ENCODE measurements at regions not wholly inside any gene's neighbourhood (a gene's known extent, or its start where the extent isn't known, plus 50 kb on each side); places are given as distances from the start of the nearest gene placed in this dataset.

DNA sequence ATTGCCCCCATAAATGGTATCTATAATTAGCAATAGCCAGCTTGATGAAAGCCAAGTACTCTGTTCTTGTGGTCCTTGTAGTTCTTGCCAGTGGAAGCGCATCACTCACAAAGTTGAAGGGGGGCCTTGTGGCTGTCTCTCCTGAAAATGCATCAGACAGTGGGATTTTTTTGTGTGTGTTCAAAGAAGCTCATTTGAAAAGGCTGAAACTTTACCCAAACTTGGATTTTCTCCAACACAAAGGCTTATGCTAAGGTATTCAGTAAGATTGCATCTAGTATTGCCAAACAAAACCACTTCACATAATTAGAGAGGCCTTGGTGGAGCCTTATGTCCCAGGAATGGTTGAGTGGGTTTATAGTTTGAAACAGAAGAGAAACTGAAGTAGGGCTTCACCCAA is 216.7 kb upstream of the TMTC1 start:
- TF ChIP-seq, protein P1, sequence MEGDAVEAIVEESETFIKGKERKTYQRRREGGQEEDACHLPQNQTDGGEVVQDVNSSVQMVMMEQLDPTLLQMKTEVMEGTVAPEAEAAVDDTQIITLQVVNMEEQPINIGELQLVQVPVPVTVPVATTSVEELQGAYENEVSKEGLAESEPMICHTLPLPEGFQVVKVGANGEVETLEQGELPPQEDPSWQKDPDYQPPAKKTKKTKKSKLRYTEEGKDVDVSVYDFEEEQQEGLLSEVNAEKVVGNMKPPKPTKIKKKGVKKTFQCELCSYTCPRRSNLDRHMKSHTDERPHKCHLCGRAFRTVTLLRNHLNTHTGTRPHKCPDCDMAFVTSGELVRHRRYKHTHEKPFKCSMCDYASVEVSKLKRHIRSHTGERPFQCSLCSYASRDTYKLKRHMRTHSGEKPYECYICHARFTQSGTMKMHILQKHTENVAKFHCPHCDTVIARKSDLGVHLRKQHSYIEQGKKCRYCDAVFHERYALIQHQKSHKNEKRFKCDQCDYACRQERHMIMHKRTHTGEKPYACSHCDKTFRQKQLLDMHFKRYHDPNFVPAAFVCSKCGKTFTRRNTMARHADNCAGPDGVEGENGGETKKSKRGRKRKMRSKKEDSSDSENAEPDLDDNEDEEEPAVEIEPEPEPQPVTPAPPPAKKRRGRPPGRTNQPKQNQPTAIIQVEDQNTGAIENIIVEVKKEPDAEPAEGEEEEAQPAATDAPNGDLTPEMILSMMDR (IDR thresholded peaks at IDR 0.05), result no peak
- no peak for TF ChIP-seq POLR2A (IDR thresholded peaks at IDR 0.05)
- TF ChIP-seq POLR2AphosphoS5 (IDR thresholded peaks at IDR 0.05), result no peak
